Mesendoderm (in vitro differentiated cells): ENCODE measurements at regions not wholly inside any gene's neighbourhood (a gene's known extent, or its start where the extent isn't known, plus 50 kb on each side); places are given as distances from the start of the nearest gene placed in this dataset.

Source experiments
- DNase-seq: peaks from one replicate; pipeline ENCODE4 v3.0.0; 2013
- H2AK5ac ChIP-seq: 2 replicates; pipeline ENCODE4 v1.6.1; 2013; ENCODE audit warnings: low read length, inconsistent platforms
- H2BK120ac ChIP-seq: 2 replicates; pipeline ENCODE4 v1.6.1; 2013; ENCODE audit warnings: low read depth, mild to moderate bottlenecking, low read length, moderate library complexity, mixed read lengths
- H2BK15ac ChIP-seq: replicated peaks from 2 replicates; pipeline ENCODE4 v1.6.1; 2013; ENCODE audit warnings: low read depth, mild to moderate bottlenecking, moderate library complexity
- H2BK5ac ChIP-seq: 2 replicates; pipeline ENCODE4 v1.6.1; 2013; ENCODE audit warnings: low read length, inconsistent platforms
- H3K18ac ChIP-seq: 2 replicates; pipeline ENCODE4 v1.6.1; 2013; ENCODE audit warnings: mild to moderate bottlenecking, low read length, mixed read lengths
- H3K23ac ChIP-seq: one replicate; pipeline ENCODE4 v1.6.1; 2013; ENCODE audit warnings: low read length
- H3K27ac ChIP-seq: 2 replicates; pipeline ENCODE4 v1.5.1; 2013; ENCODE audit warnings: low read depth, mild to moderate bottlenecking, inconsistent platforms, low read length, moderate library complexity
- H3K27me3 ChIP-seq: 2 replicates; pipeline ENCODE4 v1.6.1; 2013; ENCODE audit warnings: low read length, control low read depth, mild to moderate bottlenecking, inconsistent platforms; ENCODE audit not compliant: insufficient read depth, poor library complexity
- H3K36me3 ChIP-seq: 2 replicates; pipeline ENCODE4 v1.6.1; 2013; ENCODE audit warnings: low read length, inconsistent platforms; ENCODE audit not compliant: control insufficient read depth, insufficient read depth
- H3K4ac ChIP-seq: one replicate; pipeline ENCODE4 v1.6.1; 2013; ENCODE audit warnings: low read depth, mild to moderate bottlenecking, low read length, moderate library complexity
- H3K4me1 ChIP-seq: 2 replicates; pipeline ENCODE4 v1.6.1; 2013; ENCODE audit warnings: low read depth, low read length, inconsistent platforms; ENCODE audit not compliant: control insufficient read depth
- H3K4me2 ChIP-seq: 2 replicates; pipeline ENCODE4 v1.6.1; 2013; ENCODE audit warnings: low read length
- H3K4me3 ChIP-seq: 2 replicates; pipeline ENCODE4 v1.5.1; 2013; ENCODE audit warnings: mild to moderate bottlenecking, low read length
- H3K56ac ChIP-seq: one replicate; pipeline ENCODE4 v1.6.1; 2013; ENCODE audit warnings: low read length
- H3K79me1 ChIP-seq: 2 replicates; pipeline ENCODE4 v1.6.1; 2013; ENCODE audit warnings: low read length, inconsistent platforms
- H3K79me2 ChIP-seq: 2 replicates; pipeline ENCODE4 v1.6.1; 2013; ENCODE audit warnings: mild to moderate bottlenecking, low read length; ENCODE audit not compliant: control insufficient read depth, insufficient read depth
- H3K9ac ChIP-seq: 2 replicates; pipeline ENCODE4 v1.6.1; 2013; ENCODE audit warnings: low read length, inconsistent platforms
- H4K5ac ChIP-seq: one replicate; pipeline ENCODE4 v1.6.1; 2013; ENCODE audit warnings: low read length
- H4K8ac ChIP-seq: one replicate; pipeline ENCODE4 v1.6.1; 2013; ENCODE audit warnings: low read depth, mild to moderate bottlenecking, control low read depth, low read length, moderate library complexity
- WGBS: extraction: QIAGEN DNeasy Blood & Tissue Kit; methylation state at CpG from one replicate; pipeline ENCODE4 v1.1.7; 2013; ENCODE audit warnings: low lambda C conversion rate, missing lambda C conversion rate; ENCODE audit not compliant: insufficient coverage; ENCODE audit errors: extremely low coverage; 5-methylcytosine and 5-hydroxymethylcytosine counted together

DNA sequence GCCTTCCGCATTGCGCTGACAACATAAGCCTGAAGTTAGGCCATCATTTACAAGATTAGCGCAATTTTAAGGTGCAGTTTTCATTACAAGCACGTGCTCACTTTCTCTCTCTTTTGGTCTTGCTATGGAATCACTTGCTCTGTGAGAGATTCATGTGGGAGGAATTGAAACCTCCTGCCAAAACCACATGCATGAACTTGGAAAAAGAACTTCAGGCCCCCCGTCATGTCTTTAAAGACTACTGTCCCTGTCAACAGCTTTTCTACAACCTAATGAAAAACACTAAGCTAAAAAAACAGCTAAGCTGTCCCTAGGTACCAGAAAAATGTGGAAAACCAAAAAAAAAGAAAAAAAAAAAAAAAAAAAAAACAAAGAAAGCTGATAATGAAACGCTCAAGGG lies 1707.6 kb upstream of the RAG2 start:
- Histone ChIP-seq H3K4me2 (no peak overlapping the region), H3K23ac (no peak overlapping the region), H4K8ac (no peak overlapping the region), H3K27ac (no peak overlapping the region), H3K4ac (no peak overlapping the region), H2BK120ac (no peak overlapping the region), H3K4me3 (no peak overlapping the region), H3K4me1 (no peaks in the 10 kb centered on the region), H4K5ac (no peak overlapping the region), H3K27me3 (no peaks in the 10 kb centered on the region), H2BK5ac (no peak overlapping the region), H3K36me3 (no peaks in the 10 kb centered on the region), H2AK5ac (no peak overlapping the region), H3K79me1 (no peaks in the 10 kb centered on the region), H3K18ac (no peak overlapping the region), H3K79me2 (no peaks in the 10 kb centered on the region), H2BK15ac (no peak overlapping the region), H3K9ac (no peak overlapping the region), H3K56ac (no peak overlapping the region)
- DNase-seq = no peak
- WGBS = no CpG with 5 or more reads among the region's 6 CpGs

- H3K79me2 ChIP-seq = no peaks in the 10 kb centered on the region
- no peak for DNase-seq
- no peak overlapping the region for H3K18ac ChIP-seq
- no peak overlapping the region for H3K23ac ChIP-seq
- no peak overlapping the region for H4K8ac ChIP-seq
- no peak overlapping the region for H2BK15ac ChIP-seq
- H2BK120ac ChIP-seq = no peak overlapping the region
- H4K5ac ChIP-seq = no peak overlapping the region
- H3K27ac ChIP-seq = no peak overlapping the region
- no peaks in the 10 kb centered on the region for H3K4me1 ChIP-seq
- no peak overlapping the region for H2BK5ac ChIP-seq
- H3K27me3 ChIP-seq = no peaks in the 10 kb centered on the region
- no CpG with 5 or more reads among the region's 2 CpGs for WGBS
- no peak overlapping the region for H3K9ac ChIP-seq
- no peak overlapping the region for H3K4ac ChIP-seq
- no peak overlapping the region for H3K4me2 ChIP-seq
- H2AK5ac ChIP-seq = no peak overlapping the region
- H3K4me3 ChIP-seq = no peak overlapping the region
- H3K36me3 ChIP-seq = no peaks in the 10 kb centered on the region
- H3K79me1 ChIP-seq = no peaks in the 10 kb centered on the region
- H3K56ac ChIP-seq = no peak overlapping the region
Observed at GRCh38 chr11:38304926-38305325, 1706.9 kb upstream of the RAG2 start.

GRCh38 chr11:38302564-38302963 lies 1704.5 kb upstream of the RAG2 start:
- no CpG with 5 or more reads among the region's 1 CpG for WGBS
- no peak overlapping the region for H4K5ac ChIP-seq
- H3K56ac ChIP-seq = no peak overlapping the region
- no peak overlapping the region for H2AK5ac ChIP-seq
- no peak overlapping the region for H3K4me3 ChIP-seq
- H3K4me2 ChIP-seq = no peak overlapping the region
- no peaks in the 10 kb centered on the region for H3K79me1 ChIP-seq
- H3K18ac ChIP-seq = no peak overlapping the region
- no peaks in the 10 kb centered on the region for H3K4me1 ChIP-seq
- no peak for DNase-seq
- H3K4ac ChIP-seq = no peak overlapping the region
- H3K27ac ChIP-seq = no peak overlapping the region
- H3K27me3 ChIP-seq = no peaks in the 10 kb centered on the region
- no peak overlapping the region for H2BK15ac ChIP-seq
- no peak overlapping the region for H2BK120ac ChIP-seq
- H3K9ac ChIP-seq = no peak overlapping the region
- H4K8ac ChIP-seq = no peak overlapping the region
- no peak overlapping the region for H3K23ac ChIP-seq
- no peak overlapping the region for H2BK5ac ChIP-seq
- H3K36me3 ChIP-seq = no peaks in the 10 kb centered on the region
- H3K79me2 ChIP-seq = no peaks in the 10 kb centered on the region

GRCh38 chr11:38300570-38300969 lies 1702.5 kb upstream of the RAG2 start:
- no peaks in the 10 kb centered on the region for H3K36me3 ChIP-seq
- no peaks in the 10 kb centered on the region for H3K27me3 ChIP-seq
- H3K79me2 ChIP-seq = no peaks in the 10 kb centered on the region
- no peak overlapping the region for H3K56ac ChIP-seq
- no peak overlapping the region for H2BK15ac ChIP-seq
- H2BK120ac ChIP-seq = no peak overlapping the region
- H2BK5ac ChIP-seq = no peak overlapping the region
- H2AK5ac ChIP-seq = no peak overlapping the region
- H3K27ac ChIP-seq = no peak overlapping the region
- WGBS = no CpG with 5 or more reads among the region's 2 CpGs
- H3K23ac ChIP-seq = no peak overlapping the region
- no peak overlapping the region for H3K18ac ChIP-seq
- H3K4me3 ChIP-seq = no peak overlapping the region
- H3K9ac ChIP-seq = no peak overlapping the region
- no peak overlapping the region for H3K4ac ChIP-seq
- H3K4me1 ChIP-seq = no peaks in the 10 kb centered on the region
- no peaks in the 10 kb centered on the region for H3K79me1 ChIP-seq
- no peak overlapping the region for H4K5ac ChIP-seq
- H3K4me2 ChIP-seq = no peak overlapping the region
- H4K8ac ChIP-seq = no peak overlapping the region
- DNase-seq = no peak

DNA sequence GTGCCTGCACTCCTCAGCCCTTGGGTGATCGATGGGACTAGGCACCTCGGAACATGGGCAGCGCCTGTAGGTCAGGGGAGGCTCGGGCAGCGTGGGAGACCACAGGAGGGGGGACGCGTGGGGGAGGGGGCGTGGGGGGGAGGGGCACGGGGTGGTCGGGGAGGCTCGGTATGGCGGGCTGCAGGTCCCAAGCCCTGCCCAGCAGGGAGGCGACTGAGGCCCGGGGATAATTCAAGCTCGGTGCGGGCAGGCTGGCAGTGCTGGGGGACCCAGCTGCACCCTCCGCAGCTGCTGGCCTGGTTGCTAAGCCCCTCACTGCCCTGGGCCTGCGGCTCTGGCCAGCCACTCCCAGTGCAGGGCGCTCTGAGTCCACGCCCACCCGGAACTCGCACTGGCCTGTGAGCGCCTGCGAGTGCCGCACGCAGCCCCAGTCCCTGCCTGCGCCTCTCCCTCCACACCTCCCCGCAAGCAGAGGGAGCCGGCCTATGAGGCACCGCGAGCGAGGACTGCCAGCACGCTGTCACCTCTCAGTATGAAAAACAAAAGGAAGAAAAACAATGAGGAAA lies 1698.3 kb upstream of the RAG2 start:
- Histone ChIP-seq H3K4me1 (no peaks in the 10 kb centered on the region), H3K56ac (no peak overlapping the region), H3K27ac (no peak overlapping the region), H2BK15ac (no peak overlapping the region), H3K4me3 (no peak overlapping the region), H3K18ac (no peak overlapping the region), H2AK5ac (no peak overlapping the region), H4K8ac (no peak overlapping the region), H3K27me3 (no peaks in the 10 kb centered on the region), H3K79me2 (no peaks in the 10 kb centered on the region), H3K36me3 (no peaks in the 10 kb centered on the region), H3K9ac (no peak overlapping the region), H2BK5ac (no peak overlapping the region), H3K4ac (no peak overlapping the region), H4K5ac (no peak overlapping the region), H2BK120ac (no peak overlapping the region), H3K79me1 (no peaks in the 10 kb centered on the region), H3K23ac (no peak overlapping the region), H3K4me2 (no peak overlapping the region)
- DNase-seq = no peak
- WGBS = no CpG with 5 or more reads among the region's 33 CpGs

GRCh38 chr11:38282718-38283117 lies 1684.7 kb upstream of the RAG2 start:
- Histone ChIP-seq H3K27me3 (no peaks in the 10 kb centered on the region), H3K4me1 (no peaks in the 10 kb centered on the region), H3K36me3 (no peaks in the 10 kb centered on the region), H3K9ac (no peak overlapping the region), H3K4me3 (no peak overlapping the region), H4K8ac (no peak overlapping the region), H3K4me2 (no peak overlapping the region), H3K56ac (no peak overlapping the region), H2BK120ac (no peak overlapping the region), H3K79me2 (no peaks in the 10 kb centered on the region), H3K4ac (no peak overlapping the region), H2BK15ac (no peak overlapping the region), H3K18ac (no peak overlapping the region), H4K5ac (no peak overlapping the region), H2AK5ac (no peak overlapping the region), H2BK5ac (no peak overlapping the region), H3K79me1 (no peaks in the 10 kb centered on the region), H3K23ac (no peak overlapping the region), H3K27ac (no peak overlapping the region)
- WGBS = no CpG with 5 or more reads among the region's 4 CpGs
- DNase-seq = no peak
